ENCODE measurements at regions not wholly inside any gene's neighbourhood (a gene's known extent, or its start where the extent isn't known, plus 50 kb on each side); places are given as distances from the start of the nearest gene placed in this dataset.
"Not testable (repeated sequence)": the region's sequence is repeated elsewhere in the genome, so short reads cannot be mapped to it uniquely, and the experiment has no call there.

DNA sequence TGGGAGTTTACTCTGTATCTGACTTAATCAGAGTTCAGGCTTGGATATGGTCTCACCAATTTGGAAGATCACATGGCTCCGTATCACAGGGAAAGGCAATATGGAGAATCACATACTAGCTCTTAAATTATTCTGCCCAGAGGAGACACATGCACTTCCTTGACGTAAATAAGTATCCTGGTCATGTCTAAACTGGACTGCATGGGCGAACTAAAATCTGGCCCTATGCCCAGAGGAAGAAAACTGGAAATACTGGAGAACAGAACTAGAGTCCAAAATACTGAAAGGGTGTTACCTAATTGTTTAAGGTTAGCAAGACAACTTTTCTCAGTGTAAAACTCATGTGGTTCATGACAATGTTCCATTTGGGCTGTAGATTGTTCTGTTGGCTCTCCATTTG, 832.3 kb downstream of the RAB28 start:
- Histone ChIP-seq H3K4me3 (ENCODE audit: low read depth in 1 of 3, low read length in 3 of 3) (no peak overlapping the region), H3K4me1 (ENCODE audit: control insufficient read depth in 3 of 3, insufficient read depth in 2 of 3, low read depth in 1 of 3, low read length in 2 of 3) (no peaks in the 10 kb centered on the region), H3K27me3 (ENCODE audit: control insufficient read depth in 3 of 3, insufficient read depth in 3 of 3, low read length in 3 of 3) (no peaks in the 10 kb centered on the region), H3K27ac (ENCODE audit: low read depth in 1 of 3, low read length in 2 of 3) (no peak overlapping the region), H3K36me3 (ENCODE audit: control insufficient read depth in 3 of 3, insufficient read depth in 2 of 3, low read depth in 1 of 3, low read length in 3 of 3) (no peaks in the 10 kb centered on the region), H3K9me3 (ENCODE audit: control insufficient read depth in 2 of 2, insufficient read depth in 1 of 2, low read depth in 1 of 2, low read length in 1 of 2) (no peaks in the 10 kb centered on the region)
- FAIRE-seq (no peak), DNase-seq (no peak)
- WGBS, 3 donors, result 71 to 74% (median 72%) methylated on average over 3 of the region's 3 CpGs

DNA sequence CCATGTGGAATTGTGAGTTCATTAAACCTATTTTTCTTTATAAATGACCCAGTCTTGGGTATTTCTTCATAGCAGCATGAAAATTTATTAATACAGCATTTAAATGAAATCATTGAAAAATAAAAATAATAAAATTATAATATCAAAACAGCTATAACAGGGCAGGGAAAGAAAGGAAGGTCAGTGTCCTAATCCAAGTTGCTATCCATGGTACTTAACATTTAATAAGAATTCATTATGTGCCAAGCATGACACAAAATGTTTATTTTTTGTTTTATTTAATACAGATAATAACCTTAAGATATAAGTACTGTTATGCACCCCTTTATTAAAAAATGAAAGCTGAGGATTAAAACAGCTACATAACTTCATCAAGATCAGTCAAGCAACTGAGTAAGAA, 838.4 kb downstream of the RAB28 start:
- H3K27me3 ChIP-seq (ENCODE audit: control insufficient read depth in 3 of 3, insufficient read depth in 3 of 3, low read length in 3 of 3), result no peaks in the 10 kb centered on the region
- H3K4me1 ChIP-seq (ENCODE audit: control insufficient read depth in 3 of 3, insufficient read depth in 2 of 3, low read depth in 1 of 3, low read length in 2 of 3), result no peaks in the 10 kb centered on the region
- no peak for FAIRE-seq
- DNase-seq, result no peak
- H3K9me3 ChIP-seq (ENCODE audit: control insufficient read depth in 2 of 2, insufficient read depth in 1 of 2, low read depth in 1 of 2, low read length in 1 of 2), result no peaks in the 10 kb centered on the region
- H3K36me3 ChIP-seq (ENCODE audit: control insufficient read depth in 3 of 3, insufficient read depth in 2 of 3, low read depth in 1 of 3, low read length in 3 of 3), result no peaks in the 10 kb centered on the region
- no peak overlapping the region for H3K4me3 ChIP-seq (ENCODE audit: low read depth in 1 of 3, low read length in 3 of 3)
- H3K27ac ChIP-seq (ENCODE audit: low read depth in 1 of 3, low read length in 2 of 3), result no peak overlapping the region

DNA sequence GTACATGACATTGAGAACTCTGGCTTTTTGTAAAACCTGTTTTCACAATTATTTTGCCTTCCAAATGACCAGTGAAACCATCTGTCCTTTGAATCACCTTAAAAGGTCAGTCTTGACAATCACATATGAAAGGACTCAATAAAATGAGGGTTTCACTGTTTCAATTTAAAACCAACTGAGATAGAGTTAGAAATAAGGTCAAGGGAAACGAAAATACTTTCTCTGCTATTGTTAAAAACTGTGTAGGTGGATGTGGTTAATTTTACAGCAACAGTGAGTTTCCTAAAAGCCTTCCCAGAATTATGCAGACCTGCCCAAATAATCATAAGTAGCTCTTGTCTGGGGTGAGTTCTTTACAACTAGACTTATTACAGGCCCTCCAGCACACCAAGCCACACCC, 839.9 kb downstream of the RAB28 start:
- Histone ChIP-seq H3K4me3 (ENCODE audit: low read depth in 1 of 3, low read length in 3 of 3) (no peak overlapping the region), H3K36me3 (ENCODE audit: control insufficient read depth in 3 of 3, insufficient read depth in 2 of 3, low read depth in 1 of 3, low read length in 3 of 3) (no peaks in the 10 kb centered on the region), H3K27ac (ENCODE audit: low read depth in 1 of 3, low read length in 2 of 3) (no peak overlapping the region), H3K27me3 (ENCODE audit: control insufficient read depth in 3 of 3, insufficient read depth in 3 of 3, low read length in 3 of 3) (no peaks in the 10 kb centered on the region), H3K4me1 (ENCODE audit: control insufficient read depth in 3 of 3, insufficient read depth in 2 of 3, low read depth in 1 of 3, low read length in 2 of 3) (no peaks in the 10 kb centered on the region), H3K9me3 (ENCODE audit: control insufficient read depth in 2 of 2, insufficient read depth in 1 of 2, low read depth in 1 of 2, low read length in 1 of 2) (no peaks in the 10 kb centered on the region)
- FAIRE-seq (no peak), DNase-seq (no peak)
- 28 to 33% (median 32%) methylated on average over 1 of the region's 1 CpG for WGBS, 3 donors

DNA sequence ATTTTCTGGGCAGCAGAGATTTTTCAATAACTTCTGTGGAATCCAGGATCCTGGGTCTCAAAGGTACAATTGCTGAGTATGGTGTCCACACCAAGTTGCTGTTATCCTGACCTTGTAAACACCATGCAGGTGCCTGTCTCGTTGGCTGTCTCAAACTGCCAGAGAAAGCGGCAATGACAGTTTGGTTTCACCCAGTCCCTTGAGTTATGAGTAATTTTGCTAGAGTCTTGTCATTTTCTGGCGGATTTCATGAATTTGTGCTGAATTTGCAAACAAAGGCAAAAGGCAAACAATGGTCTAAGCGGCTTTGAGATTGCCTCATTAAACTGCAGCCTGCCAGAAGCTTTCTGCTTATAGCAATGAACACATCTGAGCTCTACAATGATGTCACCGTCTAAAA, 847.9 kb downstream of the RAB28 start:
- FAIRE-seq (no peak), DNase-seq (no peak)
- Histone ChIP-seq H3K36me3 (ENCODE audit: control insufficient read depth in 3 of 3, insufficient read depth in 2 of 3, low read depth in 1 of 3, low read length in 3 of 3) (no peaks in the 10 kb centered on the region), H3K27me3 (ENCODE audit: control insufficient read depth in 3 of 3, insufficient read depth in 3 of 3, low read length in 3 of 3) (no peaks in the 10 kb centered on the region), H3K4me1 (ENCODE audit: control insufficient read depth in 3 of 3, insufficient read depth in 2 of 3, low read depth in 1 of 3, low read length in 2 of 3) (no peaks in the 10 kb centered on the region), H3K4me3 (ENCODE audit: low read depth in 1 of 3, low read length in 3 of 3) (no peak overlapping the region), H3K9me3 (ENCODE audit: control insufficient read depth in 2 of 2, insufficient read depth in 1 of 2, low read depth in 1 of 2, low read length in 1 of 2) (peaks cover 0 to 2% of the 10 kb centered on the region in 2 donors), H3K27ac (ENCODE audit: low read depth in 1 of 3, low read length in 2 of 3) (no peak overlapping the region)
- WGBS, 3 donors, result 43 to 75% (median 54%) methylated on average over 5 of the region's 5 CpGs

DNA sequence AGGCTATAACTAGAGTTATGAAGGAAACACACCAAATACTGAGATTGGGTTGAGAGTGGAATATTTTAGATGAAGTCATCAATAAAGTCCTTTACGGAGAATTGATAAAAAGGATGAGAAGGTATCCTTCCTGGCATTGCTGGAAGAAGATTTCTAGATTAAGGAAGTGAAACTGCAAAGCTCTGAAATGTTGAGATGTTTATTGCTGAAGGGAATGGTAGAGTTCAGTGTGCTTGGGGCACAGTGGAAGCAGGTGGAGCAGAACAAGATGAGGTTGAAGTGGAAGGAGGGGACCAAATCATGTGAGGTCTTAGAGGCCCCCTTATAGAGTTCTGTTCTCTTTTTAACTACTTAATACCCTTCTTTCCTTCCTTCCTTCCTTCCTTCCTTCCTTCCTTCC, 848.5 kb downstream of the RAB28 start:
- WGBS, 3 donors, result 50 to 75% (median 66%) methylated on average over 1 of the region's 1 CpG
- Histone ChIP-seq H3K9me3 (ENCODE audit: control insufficient read depth in 2 of 2, insufficient read depth in 1 of 2, low read depth in 1 of 2, low read length in 1 of 2) (peaks cover 0 to 2% of the 10 kb centered on the region in 2 donors), H3K4me3 (ENCODE audit: low read depth in 1 of 3, low read length in 3 of 3) (no peak overlapping the region), H3K27ac (ENCODE audit: low read depth in 1 of 3, low read length in 2 of 3) (no peak overlapping the region), H3K4me1 (ENCODE audit: control insufficient read depth in 3 of 3, insufficient read depth in 2 of 3, low read depth in 1 of 3, low read length in 2 of 3) (no peaks in the 10 kb centered on the region), H3K27me3 (ENCODE audit: control insufficient read depth in 3 of 3, insufficient read depth in 3 of 3, low read length in 3 of 3) (no peaks in the 10 kb centered on the region), H3K36me3 (ENCODE audit: control insufficient read depth in 3 of 3, insufficient read depth in 2 of 3, low read depth in 1 of 3, low read length in 3 of 3) (no peaks in the 10 kb centered on the region)
- FAIRE-seq (no peak), DNase-seq (no peak)

DNA sequence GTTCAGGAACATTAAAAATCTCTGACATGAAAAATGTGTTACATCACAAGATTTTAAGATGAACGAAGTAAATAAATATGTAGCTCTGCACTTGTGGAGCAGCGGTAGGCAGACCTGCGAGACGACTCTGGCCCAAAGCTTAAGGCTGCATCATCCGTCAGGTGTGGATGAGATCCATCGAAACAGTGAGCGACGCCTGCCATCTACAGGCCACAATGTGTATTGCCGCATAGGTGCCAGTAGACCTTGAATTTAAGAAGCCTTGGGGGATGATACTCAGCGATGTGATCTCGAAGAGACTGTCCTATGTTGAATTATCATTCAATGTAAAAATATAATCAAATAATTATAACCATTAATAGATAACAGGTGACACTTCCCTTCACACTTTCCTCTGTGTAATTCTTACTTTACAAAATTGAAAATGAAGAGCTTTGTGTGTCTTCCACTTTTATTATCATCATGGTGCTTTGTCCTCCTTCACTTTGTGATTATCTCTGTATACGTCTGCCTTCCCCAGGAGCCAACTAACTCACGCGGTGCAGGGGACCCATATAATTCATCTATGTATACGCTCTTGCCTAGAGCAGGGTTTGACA, 851.0 kb downstream of the RAB28 start:
- H3K27ac ChIP-seq (ENCODE audit: low read depth in 1 of 3, low read length in 2 of 3), result no peak overlapping the region
- H3K27me3 ChIP-seq (ENCODE audit: control insufficient read depth in 3 of 3, insufficient read depth in 3 of 3, low read length in 3 of 3), result no peaks in the 10 kb centered on the region
- 8 to 9% (median 9%) methylated on average over 15 of the region's 15 CpGs for WGBS, 3 donors
- FAIRE-seq (no peak), DNase-seq (peak; percentile 64 to 84)
- H3K4me3 ChIP-seq (ENCODE audit: low read depth in 1 of 3, low read length in 3 of 3), result no peak overlapping the region
- no peaks in the 10 kb centered on the region for H3K4me1 ChIP-seq (ENCODE audit: control insufficient read depth in 3 of 3, insufficient read depth in 2 of 3, low read depth in 1 of 3, low read length in 2 of 3)
- peaks cover 0 to 2% of the 10 kb centered on the region in 2 donors for H3K9me3 ChIP-seq (ENCODE audit: control insufficient read depth in 2 of 2, insufficient read depth in 1 of 2, low read depth in 1 of 2, low read length in 1 of 2)
- no peaks in the 10 kb centered on the region for H3K36me3 ChIP-seq (ENCODE audit: control insufficient read depth in 3 of 3, insufficient read depth in 2 of 3, low read depth in 1 of 3, low read length in 3 of 3)

DNA sequence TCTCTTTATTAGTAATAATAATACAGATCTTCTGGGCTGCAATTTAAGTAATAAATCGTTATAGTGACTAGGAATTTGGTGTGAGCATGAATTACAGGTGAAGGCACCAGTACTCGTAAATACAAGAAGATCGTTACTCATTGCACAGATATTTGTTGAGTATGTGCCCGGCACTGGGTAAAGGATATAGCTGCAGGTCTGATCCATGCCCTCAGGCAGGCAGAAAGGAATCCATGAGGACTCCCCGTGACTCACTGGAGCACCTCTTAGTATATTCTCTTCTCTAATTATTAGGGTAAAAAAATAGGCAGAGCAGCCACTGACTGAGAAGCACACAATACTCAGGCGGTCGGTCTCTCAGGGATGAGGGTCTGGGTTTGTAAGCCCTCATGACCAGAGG, 868.3 kb downstream of the RAB28 start:
- WGBS, 3 donors, result 80 to 89% (median 82%) methylated on average over 7 of the region's 7 CpGs

DNA sequence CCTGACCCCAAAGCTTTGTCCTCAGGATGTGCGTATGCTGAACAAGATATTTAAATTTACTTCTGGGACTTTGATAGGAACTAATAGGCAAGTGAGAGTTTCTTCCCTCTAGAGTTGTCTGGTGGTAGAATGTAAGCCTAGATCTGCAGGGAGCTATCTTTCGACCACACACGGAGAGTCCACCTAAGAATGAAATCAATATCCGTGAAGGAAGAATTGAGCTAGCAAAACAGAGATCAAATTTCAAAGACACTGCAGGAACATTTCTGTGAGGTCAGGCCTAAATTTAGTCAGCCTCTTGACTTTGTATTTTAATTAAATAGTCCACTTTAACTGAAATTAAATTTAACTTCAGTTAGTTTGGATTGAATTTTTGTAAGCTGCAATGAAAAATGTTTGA, 871.3 kb downstream of the RAB28 start:
- WGBS, 3 donors, result 67 to 77% (median 71%) methylated on average over 4 of the region's 4 CpGs

More for the DNA sequence above, 868.3 kb downstream of the RAB28 start:
- no peaks in the 10 kb centered on the region for H3K27me3 ChIP-seq (ENCODE audit: control insufficient read depth in 3 of 3, insufficient read depth in 3 of 3, low read length in 3 of 3)
- H3K4me3 ChIP-seq (ENCODE audit: low read depth in 1 of 3, low read length in 3 of 3), result no peak overlapping the region
- FAIRE-seq (no peak), DNase-seq (no peak)
- H3K4me1 ChIP-seq (ENCODE audit: control insufficient read depth in 3 of 3, insufficient read depth in 2 of 3, low read depth in 1 of 3, low read length in 2 of 3), result no peaks in the 10 kb centered on the region
- no peaks in the 10 kb centered on the region for H3K36me3 ChIP-seq (ENCODE audit: control insufficient read depth in 3 of 3, insufficient read depth in 2 of 3, low read depth in 1 of 3, low read length in 3 of 3)
- no peak overlapping the region for H3K27ac ChIP-seq (ENCODE audit: low read depth in 1 of 3, low read length in 2 of 3)
- no peaks in the 10 kb centered on the region for H3K9me3 ChIP-seq (ENCODE audit: control insufficient read depth in 2 of 2, insufficient read depth in 1 of 2, low read depth in 1 of 2, low read length in 1 of 2)

DNA sequence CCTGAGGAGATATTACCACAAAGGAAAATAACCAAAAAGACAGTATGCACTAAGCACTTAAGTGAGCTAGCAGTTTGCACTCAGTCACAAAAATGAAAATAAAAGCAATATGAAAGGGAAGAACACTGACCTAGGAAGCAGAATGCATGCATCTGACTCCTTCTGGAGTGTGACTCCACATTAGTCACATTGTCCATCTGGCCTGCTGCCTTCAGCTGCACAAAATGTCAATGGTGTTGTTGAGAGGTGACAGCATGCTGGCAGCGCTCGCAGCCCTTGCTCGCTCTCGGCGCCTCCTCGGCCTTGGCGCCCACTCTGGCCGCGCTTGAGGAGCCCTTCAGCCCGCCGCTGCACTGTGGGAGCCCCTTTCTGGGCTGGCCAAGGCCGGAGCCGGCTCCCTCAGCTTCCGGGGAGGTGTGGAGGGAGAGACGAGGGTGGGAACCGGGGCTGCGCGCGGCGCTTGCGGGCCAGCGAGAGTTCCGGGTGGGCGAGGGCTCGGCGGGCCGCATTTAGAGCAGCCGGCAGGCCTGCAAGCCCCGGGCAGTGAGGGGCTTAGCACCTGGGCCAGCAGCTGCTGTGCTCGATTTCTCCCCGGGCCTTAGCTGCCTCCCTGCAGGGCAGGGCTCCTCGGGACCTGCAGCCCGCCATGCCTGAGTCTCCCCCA, 874.8 kb downstream of the RAB28 start:
- DNase-seq, result not testable (repeated sequence)

More for the DNA sequence above, 871.3 kb downstream of the RAB28 start:
- Histone ChIP-seq H3K4me3 (ENCODE audit: low read depth in 1 of 3, low read length in 3 of 3) (no peak overlapping the region), H3K36me3 (ENCODE audit: control insufficient read depth in 3 of 3, insufficient read depth in 2 of 3, low read depth in 1 of 3, low read length in 3 of 3) (no peaks in the 10 kb centered on the region), H3K9me3 (ENCODE audit: control insufficient read depth in 2 of 2, insufficient read depth in 1 of 2, low read depth in 1 of 2, low read length in 1 of 2) (no peaks in the 10 kb centered on the region), H3K4me1 (ENCODE audit: control insufficient read depth in 3 of 3, insufficient read depth in 2 of 3, low read depth in 1 of 3, low read length in 2 of 3) (no peaks in the 10 kb centered on the region), H3K27ac (ENCODE audit: low read depth in 1 of 3, low read length in 2 of 3) (no peak overlapping the region), H3K27me3 (ENCODE audit: control insufficient read depth in 3 of 3, insufficient read depth in 3 of 3, low read length in 3 of 3) (no peaks in the 10 kb centered on the region)
- DNase-seq (no peak), FAIRE-seq (no peak)

More for the DNA sequence above, 874.8 kb downstream of the RAB28 start:
- not testable (repeated sequence) for H3K27ac ChIP-seq (ENCODE audit: low read depth in 1 of 3, low read length in 2 of 3); FAIRE-seq; H3K4me3 ChIP-seq (ENCODE audit: low read depth in 1 of 3, low read length in 3 of 3); H3K4me1 ChIP-seq (ENCODE audit: control insufficient read depth in 3 of 3, insufficient read depth in 2 of 3, low read depth in 1 of 3, low read length in 2 of 3); H3K36me3 ChIP-seq (ENCODE audit: control insufficient read depth in 3 of 3, insufficient read depth in 2 of 3, low read depth in 1 of 3, low read length in 3 of 3); H3K27me3 ChIP-seq (ENCODE audit: control insufficient read depth in 3 of 3, insufficient read depth in 3 of 3, low read length in 3 of 3); H3K9me3 ChIP-seq (ENCODE audit: control insufficient read depth in 2 of 2, insufficient read depth in 1 of 2, low read depth in 1 of 2, low read length in 1 of 2)
- WGBS, 3 donors, result 90 to 94% (median 93%) methylated on average over 28 to 33 of the region's 33 CpGs

All from small intestine (tissue), 7 donors.